ENCODE measurements at regions not wholly inside any gene's neighbourhood (a gene's known extent, or its start where the extent isn't known, plus 50 kb on each side); places are given as distances from the start of the nearest gene placed in this dataset.
A peak's percentile ranks its signal among the peaks of the same experiment; 100 is the strongest.

GRCh38 chr1:96002969-96003964, 718.3 kb upstream of the PTBP2 start:
- Histone ChIP-seq H3K9ac (no peak overlapping the region), H2AFZ (ENCODE audit: low read depth) (no peak overlapping the region), H3K36me3 (replicated peaks in 1 of 2; ENCODE audit: control insufficient read depth in 1 of 2, insufficient read depth in 2 of 2, low read length in 1 of 2) (no peaks in the 10 kb centered on the region), H3K79me2 (ENCODE audit: insufficient read depth) (no peaks in the 10 kb centered on the region), H3K4me1 (ENCODE audit: control insufficient read depth in 1 of 2, insufficient read depth in 2 of 2, low read depth in 1 of 2, low read length in 1 of 2) (no peaks in the 10 kb centered on the region), H3K27me3 (ENCODE audit: insufficient read depth) (no peaks in the 10 kb centered on the region), H3K9me3 (no peaks in the 10 kb centered on the region), H3K4me3 (ENCODE audit: low read depth in 2 of 2, low read length in 1 of 2) (no peak overlapping the region), H3K9me2 (no peaks in the 10 kb centered on the region), H3K27ac (ENCODE audit: low read depth in 2 of 2, low read length in 1 of 2) (no peak overlapping the region), H3F3A (replicated peaks; ENCODE audit: insufficient read depth) (no peaks in the 10 kb centered on the region), H4K20me1 (ENCODE audit: insufficient read depth) (no peaks in the 10 kb centered on the region), H3K4me2 (no peak overlapping the region)
- ChIA-PET POLR2A (no interaction called here), CTCF (interaction anchor here (0.6 kb wide), 1 partner anchor 23 kb away, joined by 3 read pairs; no protein-coding TSS in a partner anchor)
- no peak for DNase-seq
- 50% methylated on average over 9 of the region's 9 CpGs for WGBS (ENCODE audit: low lambda C conversion rate)
- TF ChIP-seq FOXM1 (IDR thresholded peaks at IDR 0.05; ENCODE audit: low read depth): no peak
- TF ChIP-seq FOSL2 (IDR thresholded peaks at IDR 0.05; ENCODE audit: borderline replicate concordance, low read depth): no peak
- TF ChIP-seq SIN3A (IDR thresholded peaks at IDR 0.05; ENCODE audit: borderline replicate concordance, low read depth, low read length): no peak
- TF ChIP-seq CHD2 (IDR thresholded peaks at IDR 0.05; ENCODE audit: low read length, partially characterized antibody): no peak
- no peak for TF ChIP-seq ELF1 (IDR thresholded peaks at IDR 0.05)
- TF ChIP-seq FOXJ3 (CRISPR knock-in tag; IDR thresholded peaks at IDR 0.05): no peak
- TF ChIP-seq, protein P1, sequence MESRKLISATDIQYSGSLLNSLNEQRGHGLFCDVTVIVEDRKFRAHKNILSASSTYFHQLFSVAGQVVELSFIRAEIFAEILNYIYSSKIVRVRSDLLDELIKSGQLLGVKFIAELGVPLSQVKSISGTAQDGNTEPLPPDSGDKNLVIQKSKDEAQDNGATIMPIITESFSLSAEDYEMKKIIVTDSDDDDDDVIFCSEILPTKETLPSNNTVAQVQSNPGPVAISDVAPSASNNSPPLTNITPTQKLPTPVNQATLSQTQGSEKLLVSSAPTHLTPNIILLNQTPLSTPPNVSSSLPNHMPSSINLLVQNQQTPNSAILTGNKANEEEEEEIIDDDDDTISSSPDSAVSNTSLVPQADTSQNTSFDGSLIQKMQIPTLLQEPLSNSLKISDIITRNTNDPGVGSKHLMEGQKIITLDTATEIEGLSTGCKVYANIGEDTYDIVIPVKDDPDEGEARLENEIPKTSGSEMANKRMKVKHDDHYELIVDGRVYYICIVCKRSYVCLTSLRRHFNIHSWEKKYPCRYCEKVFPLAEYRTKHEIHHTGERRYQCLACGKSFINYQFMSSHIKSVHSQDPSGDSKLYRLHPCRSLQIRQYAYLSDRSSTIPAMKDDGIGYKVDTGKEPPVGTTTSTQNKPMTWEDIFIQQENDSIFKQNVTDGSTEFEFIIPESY (IDR thresholded peaks at IDR 0.05; ENCODE audit: borderline replicate concordance, low read depth): no peak
- TF ChIP-seq RXRA (IDR thresholded peaks at IDR 0.05; ENCODE audit: borderline replicate concordance, low read depth): no peak
- TF ChIP-seq, protein P2, sequence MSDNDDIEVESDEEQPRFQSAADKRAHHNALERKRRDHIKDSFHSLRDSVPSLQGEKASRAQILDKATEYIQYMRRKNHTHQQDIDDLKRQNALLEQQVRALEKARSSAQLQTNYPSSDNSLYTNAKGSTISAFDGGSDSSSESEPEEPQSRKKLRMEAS (IDR thresholded peaks at IDR 0.05; ENCODE audit: low read depth): no peak
- TF ChIP-seq, protein P3, sequence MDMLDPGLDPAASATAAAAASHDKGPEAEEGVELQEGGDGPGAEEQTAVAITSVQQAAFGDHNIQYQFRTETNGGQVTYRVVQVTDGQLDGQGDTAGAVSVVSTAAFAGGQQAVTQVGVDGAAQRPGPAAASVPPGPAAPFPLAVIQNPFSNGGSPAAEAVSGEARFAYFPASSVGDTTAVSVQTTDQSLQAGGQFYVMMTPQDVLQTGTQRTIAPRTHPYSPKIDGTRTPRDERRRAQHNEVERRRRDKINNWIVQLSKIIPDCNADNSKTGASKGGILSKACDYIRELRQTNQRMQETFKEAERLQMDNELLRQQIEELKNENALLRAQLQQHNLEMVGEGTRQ (IDR thresholded peaks at IDR 0.05; ENCODE audit: borderline replicate concordance, low read depth, low read length): no peak
- TF ChIP-seq JUND (IDR thresholded peaks at IDR 0.05): no peak

DNA sequence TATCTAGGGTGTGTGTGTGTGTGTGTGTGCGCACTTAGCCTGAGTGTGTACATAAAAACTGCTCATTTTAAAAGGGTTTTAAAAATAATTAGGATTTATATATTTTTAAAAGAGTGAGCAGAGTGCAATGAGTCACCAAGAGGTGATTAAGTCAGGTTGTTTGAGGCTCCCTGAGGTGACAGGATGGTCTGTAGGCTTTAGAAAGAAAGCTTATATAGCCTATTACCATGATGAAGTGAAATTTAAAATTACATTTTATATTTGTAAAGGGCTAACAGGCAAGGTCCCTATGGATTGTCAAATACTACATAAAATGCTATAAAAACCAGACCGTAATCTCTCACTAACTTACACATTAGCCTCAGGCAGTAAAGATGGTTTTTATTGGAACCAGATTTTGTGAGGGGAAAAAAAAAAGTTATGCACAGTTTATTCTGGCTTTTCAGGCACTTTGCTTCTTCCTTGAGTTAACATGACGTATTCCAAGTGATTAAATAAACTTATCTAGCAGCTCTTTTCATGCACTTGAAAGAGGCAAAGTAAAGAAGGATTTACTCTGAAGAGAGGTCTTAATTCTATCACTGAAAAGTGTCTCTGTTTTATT, 711.7 kb upstream of the PTBP2 start:
- WGBS (ENCODE audit: low lambda C conversion rate): 8% methylated on average over 3 of the region's 3 CpGs
- POLR2A ChIA-PET: interaction anchor here (0.8 to 1.6 kb wide), 3 partner anchors 49 to 699 kb away, joined by 3 to 5 read pairs (median 3); no protein-coding TSS in a partner anchor
- Histone ChIP-seq H3F3A (replicated peaks; ENCODE audit: insufficient read depth) (no peaks in the 10 kb centered on the region), H2AFZ (ENCODE audit: low read depth) (no peak overlapping the region), H4K20me1 (ENCODE audit: insufficient read depth) (no peaks in the 10 kb centered on the region), H3K9ac (no peak overlapping the region), H3K27ac (ENCODE audit: low read depth in 2 of 2, low read length in 1 of 2) (peak overlapping the region in 1 of 2 experiments; percentile 88; a peak in 2 of 4 replicates), H3K36me3 (replicated peaks in 1 of 2; ENCODE audit: control insufficient read depth in 1 of 2, insufficient read depth in 2 of 2, low read length in 1 of 2) (no peaks in the 10 kb centered on the region), H3K4me3 (ENCODE audit: low read depth in 2 of 2, low read length in 1 of 2) (no peak overlapping the region), H3K9me3 (no peaks in the 10 kb centered on the region), H3K4me2 (no peak overlapping the region), H3K79me2 (ENCODE audit: insufficient read depth) (no peaks in the 10 kb centered on the region), H3K4me1 (ENCODE audit: control insufficient read depth in 1 of 2, insufficient read depth in 2 of 2, low read depth in 1 of 2, low read length in 1 of 2) (peaks cover 0 to 6% of the 10 kb centered on the region in 2 experiments; a peak in 2 of 4 replicates), H3K27me3 (ENCODE audit: insufficient read depth) (no peaks in the 10 kb centered on the region), H3K9me2 (no peaks in the 10 kb centered on the region)
- DNase-seq: peak; percentile 28
- CTCF ChIA-PET: interaction anchor here (1.5 kb wide), 1 partner anchor 24 kb away, joined by 4 read pairs; no protein-coding TSS in a partner anchor
- TF ChIP-seq, protein P4, sequence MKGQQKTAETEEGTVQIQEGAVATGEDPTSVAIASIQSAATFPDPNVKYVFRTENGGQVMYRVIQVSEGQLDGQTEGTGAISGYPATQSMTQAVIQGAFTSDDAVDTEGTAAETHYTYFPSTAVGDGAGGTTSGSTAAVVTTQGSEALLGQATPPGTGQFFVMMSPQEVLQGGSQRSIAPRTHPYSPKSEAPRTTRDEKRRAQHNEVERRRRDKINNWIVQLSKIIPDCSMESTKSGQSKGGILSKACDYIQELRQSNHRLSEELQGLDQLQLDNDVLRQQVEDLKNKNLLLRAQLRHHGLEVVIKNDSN (IDR thresholded peaks at IDR 0.05; ENCODE audit: borderline replicate concordance, low read depth): no peak
- TF ChIP-seq MXI1 (IDR thresholded peaks at IDR 0.05; ENCODE audit: low read depth, low read length) (no peak), POLR2AphosphoS5 (IDR thresholded peaks at IDR 0.05; ENCODE audit: low read depth, low read length) (no peak), RXRA (IDR thresholded peaks at IDR 0.05; ENCODE audit: borderline replicate concordance, low read depth) (no peak), RCOR1 (IDR thresholded peaks at IDR 0.05; ENCODE audit: low read length) (peak; percentile 81), EP300 (IDR thresholded peaks at IDR 0.05; ENCODE audit: borderline replicate concordance in 1 of 2, low read depth in 1 of 2, low read length in 1 of 2) (peak in 1 of 2 experiments; percentile 95; a peak in 2 of 4 replicates), CHD2 (IDR thresholded peaks at IDR 0.05; ENCODE audit: low read length, partially characterized antibody) (peak; percentile 83), RAD21 (IDR thresholded peaks at IDR 0.05; ENCODE audit: low read length) (peak; percentile 40; the same call in 1 of the 2 replicates), ELF1 (IDR thresholded peaks at IDR 0.05) (no peak), GATA2 (CRISPR knock-in tag; IDR thresholded peaks at IDR 0.05) (peak; percentile 68)

All from SK-N-SH (cell line).